ENCODE measurements at regions not wholly inside any gene's neighbourhood (a gene's known extent, or its start where the extent isn't known, plus 50 kb on each side); places are given as distances from the start of the nearest gene placed in this dataset.

DNA sequence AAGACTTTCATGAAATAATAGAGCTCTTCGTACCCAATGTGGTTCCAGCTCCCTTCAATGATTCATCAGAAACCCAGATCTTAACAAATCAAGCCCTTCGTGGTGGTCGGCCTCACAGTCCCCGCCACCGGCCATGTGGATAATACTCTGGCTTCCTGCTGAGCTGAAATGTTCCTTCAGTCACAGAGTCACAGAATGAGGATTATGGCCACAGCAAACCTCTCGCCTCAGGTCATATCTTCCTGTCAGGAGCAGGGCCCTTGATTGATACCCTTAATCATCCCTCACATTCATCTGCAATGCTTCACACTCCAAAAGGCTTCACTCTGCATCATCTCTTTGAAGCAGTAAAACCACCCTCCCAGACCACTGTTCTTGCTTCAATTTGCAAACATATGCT, 452.6 kb downstream of the OCA2 start:
- Mint-ChIP-seq H3K9me3 (ENCODE audit: low read depth, unreplicated experiment) (peaks cover 3% of the 10 kb centered on the region), H3K27ac (ENCODE audit: unreplicated experiment) (no peak overlapping the region), H3K27me3 (ENCODE audit: unreplicated experiment) (no peaks in the 10 kb centered on the region), H3K36me3 (ENCODE audit: insufficient read depth, unreplicated experiment) (no peaks in the 10 kb centered on the region), H3K4me1 (ENCODE audit: low read depth, unreplicated experiment) (no peaks in the 10 kb centered on the region), H3K4me3 (ENCODE audit: low read depth, unreplicated experiment) (no peak overlapping the region)
- TF ChIP-seq, protein P1, sequence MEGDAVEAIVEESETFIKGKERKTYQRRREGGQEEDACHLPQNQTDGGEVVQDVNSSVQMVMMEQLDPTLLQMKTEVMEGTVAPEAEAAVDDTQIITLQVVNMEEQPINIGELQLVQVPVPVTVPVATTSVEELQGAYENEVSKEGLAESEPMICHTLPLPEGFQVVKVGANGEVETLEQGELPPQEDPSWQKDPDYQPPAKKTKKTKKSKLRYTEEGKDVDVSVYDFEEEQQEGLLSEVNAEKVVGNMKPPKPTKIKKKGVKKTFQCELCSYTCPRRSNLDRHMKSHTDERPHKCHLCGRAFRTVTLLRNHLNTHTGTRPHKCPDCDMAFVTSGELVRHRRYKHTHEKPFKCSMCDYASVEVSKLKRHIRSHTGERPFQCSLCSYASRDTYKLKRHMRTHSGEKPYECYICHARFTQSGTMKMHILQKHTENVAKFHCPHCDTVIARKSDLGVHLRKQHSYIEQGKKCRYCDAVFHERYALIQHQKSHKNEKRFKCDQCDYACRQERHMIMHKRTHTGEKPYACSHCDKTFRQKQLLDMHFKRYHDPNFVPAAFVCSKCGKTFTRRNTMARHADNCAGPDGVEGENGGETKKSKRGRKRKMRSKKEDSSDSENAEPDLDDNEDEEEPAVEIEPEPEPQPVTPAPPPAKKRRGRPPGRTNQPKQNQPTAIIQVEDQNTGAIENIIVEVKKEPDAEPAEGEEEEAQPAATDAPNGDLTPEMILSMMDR (IDR thresholded peaks at IDR 0.05; ENCODE audit: unreplicated experiment) = no peak
- CTCF ChIA-PET = no interaction called here
- BruUV-seq (replicated peaks) = no TSS peak
- DNase-seq = no peak
- intact Hi-C loops (cut with micrococcal nuclease; ENCODE audit: unreplicated experiment) = no loop called here

DNA sequence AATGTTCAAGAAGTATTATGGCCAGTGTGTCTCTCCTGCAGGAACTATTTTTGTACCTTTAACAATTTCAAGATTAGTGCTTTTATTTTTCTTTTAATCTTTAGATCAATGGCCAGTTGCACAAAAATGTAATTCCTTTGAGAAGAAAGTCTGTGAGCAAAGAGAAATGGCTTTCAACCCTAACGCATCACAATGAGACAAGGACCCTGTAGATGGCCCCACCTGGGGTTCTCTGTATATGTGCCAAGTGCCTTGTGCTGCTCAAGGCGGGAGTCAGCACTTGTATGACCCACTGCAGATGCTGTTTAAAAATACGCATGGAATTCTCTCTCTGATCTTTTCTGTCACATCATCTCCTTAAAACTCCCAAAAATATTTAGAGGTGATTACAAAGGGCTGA, 453.4 kb downstream of the OCA2 start:
- intact Hi-C loops (cut with micrococcal nuclease; ENCODE audit: unreplicated experiment) = no loop called here
- CTCF ChIA-PET = no interaction called here
- H3K27ac Mint-ChIP-seq (ENCODE audit: unreplicated experiment) = no peak overlapping the region
- H3K9me3 Mint-ChIP-seq (ENCODE audit: low read depth, unreplicated experiment) = peaks cover 3% of the 10 kb centered on the region
- H3K4me1 Mint-ChIP-seq (ENCODE audit: low read depth, unreplicated experiment) = no peaks in the 10 kb centered on the region
- DNase-seq = no peak
- no peaks in the 10 kb centered on the region for H3K27me3 Mint-ChIP-seq (ENCODE audit: unreplicated experiment)
- TF ChIP-seq, protein P1 (IDR thresholded peaks at IDR 0.05; ENCODE audit: unreplicated experiment) = no peak
- no peaks in the 10 kb centered on the region for H3K36me3 Mint-ChIP-seq (ENCODE audit: insufficient read depth, unreplicated experiment)
- BruUV-seq (replicated peaks) = no TSS peak
- H3K4me3 Mint-ChIP-seq (ENCODE audit: low read depth, unreplicated experiment) = no peak overlapping the region

- H3K27ac Mint-ChIP-seq (ENCODE audit: unreplicated experiment) = no peak overlapping the region
- H3K27me3 Mint-ChIP-seq (ENCODE audit: unreplicated experiment) = no peaks in the 10 kb centered on the region
- H3K4me1 Mint-ChIP-seq (ENCODE audit: low read depth, unreplicated experiment) = no peaks in the 10 kb centered on the region
- CTCF ChIA-PET = no interaction called here
- no TSS peak for BruUV-seq (replicated peaks)
- no peak overlapping the region for H3K4me3 Mint-ChIP-seq (ENCODE audit: low read depth, unreplicated experiment)
- DNase-seq = no peak
- no peaks in the 10 kb centered on the region for H3K36me3 Mint-ChIP-seq (ENCODE audit: insufficient read depth, unreplicated experiment)
- intact Hi-C loops (cut with micrococcal nuclease; ENCODE audit: unreplicated experiment) = no loop called here
- TF ChIP-seq, protein P1 (IDR thresholded peaks at IDR 0.05; ENCODE audit: unreplicated experiment) = no peak
- H3K9me3 Mint-ChIP-seq (ENCODE audit: low read depth, unreplicated experiment) = peaks cover 3% of the 10 kb centered on the region
These were observed 456.1 kb downstream of the OCA2 start for GRCh38 chr15:27642981-27643380.

GRCh38 chr15:27639595-27639994, 459.5 kb downstream of the OCA2 start:
- intact Hi-C loops (cut with micrococcal nuclease; ENCODE audit: unreplicated experiment) = no loop called here
- DNase-seq = no peak
- BruUV-seq (replicated peaks) = no TSS peak
- Mint-ChIP-seq H3K27me3 (ENCODE audit: unreplicated experiment) (no peaks in the 10 kb centered on the region), H3K27ac (ENCODE audit: unreplicated experiment) (no peak overlapping the region), H3K36me3 (ENCODE audit: insufficient read depth, unreplicated experiment) (no peaks in the 10 kb centered on the region), H3K4me3 (ENCODE audit: low read depth, unreplicated experiment) (no peak overlapping the region), H3K4me1 (ENCODE audit: low read depth, unreplicated experiment) (no peaks in the 10 kb centered on the region), H3K9me3 (ENCODE audit: low read depth, unreplicated experiment) (peaks cover 3% of the 10 kb centered on the region)
- TF ChIP-seq, protein P1 (IDR thresholded peaks at IDR 0.05; ENCODE audit: unreplicated experiment) = no peak
- CTCF ChIA-PET = no interaction called here

DNA sequence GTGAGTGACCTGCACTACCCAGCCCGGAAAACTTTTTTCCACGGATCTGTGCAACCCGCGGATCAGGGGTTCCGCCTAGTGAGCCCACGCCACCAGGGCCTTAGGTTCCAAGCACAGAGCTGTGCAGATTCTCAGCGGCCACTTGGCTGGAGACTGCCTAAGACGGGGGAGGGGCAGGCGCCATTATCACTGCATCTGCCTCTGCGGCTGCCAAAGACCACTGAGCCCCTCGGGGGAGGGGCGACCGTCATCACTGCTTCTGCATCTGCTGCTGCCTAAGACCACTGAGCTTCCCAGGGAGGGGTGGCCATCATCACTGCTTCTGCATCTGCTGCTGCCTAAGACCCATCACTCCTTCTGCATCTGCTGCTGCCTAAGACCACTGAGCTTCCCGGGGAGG, 460.2 kb downstream of the OCA2 start:
- no peak for DNase-seq
- peaks cover 3% of the 10 kb centered on the region for H3K9me3 Mint-ChIP-seq (ENCODE audit: low read depth, unreplicated experiment)
- intact Hi-C loops (cut with micrococcal nuclease; ENCODE audit: unreplicated experiment) = no loop called here
- H3K4me3 Mint-ChIP-seq (ENCODE audit: low read depth, unreplicated experiment) = no peak overlapping the region
- no TSS peak for BruUV-seq (replicated peaks)
- CTCF ChIA-PET = no interaction called here
- H3K36me3 Mint-ChIP-seq (ENCODE audit: insufficient read depth, unreplicated experiment) = no peaks in the 10 kb centered on the region
- no peak overlapping the region for H3K27ac Mint-ChIP-seq (ENCODE audit: unreplicated experiment)
- TF ChIP-seq, protein P1 (IDR thresholded peaks at IDR 0.05; ENCODE audit: unreplicated experiment) = no peak
- H3K4me1 Mint-ChIP-seq (ENCODE audit: low read depth, unreplicated experiment) = no peaks in the 10 kb centered on the region
- no peaks in the 10 kb centered on the region for H3K27me3 Mint-ChIP-seq (ENCODE audit: unreplicated experiment)

Data from Calu3 (cell line).